ENCODE measurements at regions not wholly inside any gene's neighbourhood (a gene's known extent, or its start where the extent isn't known, plus 50 kb on each side); places are given as distances from the start of the nearest gene placed in this dataset.
A peak's percentile ranks its signal among the peaks of the same experiment; 100 is the strongest.

DNA sequence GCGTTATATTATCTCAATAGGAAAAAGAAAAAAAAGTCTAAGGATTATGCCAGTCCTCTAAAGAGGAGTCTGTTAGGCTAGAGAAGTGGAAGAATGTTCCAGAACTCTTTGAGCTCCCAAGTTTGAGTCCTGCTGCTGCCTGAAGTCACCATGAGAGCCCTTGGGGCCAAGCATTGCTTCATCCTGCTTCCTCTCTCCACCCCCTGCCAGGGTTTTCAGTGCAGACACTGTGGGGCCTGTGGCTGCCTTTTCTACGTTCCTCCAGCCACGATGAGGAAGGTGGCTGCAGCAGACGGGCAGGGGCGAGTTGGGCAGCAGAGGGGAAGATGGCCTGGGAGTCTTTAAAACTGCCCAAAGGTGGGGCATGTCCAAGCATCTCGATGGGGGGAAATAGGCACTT lies 214.4 kb upstream of the KCNG1 start:
- Histone ChIP-seq H2AK9ac (replicated peaks; ENCODE audit: low read depth, low read length, poor library complexity) (no peak overlapping the region), H2AFZ (replicated peaks; ENCODE audit: low read length, poor library complexity) (peak overlapping the region; percentile 35), H2BK15ac (ENCODE audit: low read depth, low read length) (no peak overlapping the region), H2BK5ac (ENCODE audit: low read depth, low read length, poor library complexity, severe bottlenecking) (no peak overlapping the region), H3K27ac (ENCODE audit: insufficient read depth, low read length) (no peak overlapping the region), H3K14ac (replicated peaks; ENCODE audit: low read depth, low read length) (no peak overlapping the region), H3K9me3 (ENCODE audit: control insufficient read depth, insufficient read depth, low read length) (peaks cover 11% of the 10 kb centered on the region), H3K27me3 (ENCODE audit: control insufficient read depth, insufficient read depth, low read length) (peaks cover 15% of the 10 kb centered on the region), H3K36me3 (ENCODE audit: control insufficient read depth, insufficient read depth, low read length) (no peaks in the 10 kb centered on the region), H2BK120ac (ENCODE audit: low read depth, low read length) (no peak overlapping the region), H4K5ac (ENCODE audit: low read depth, low read length) (no peak overlapping the region), H4K20me1 (ENCODE audit: insufficient read depth, low read length) (no peaks in the 10 kb centered on the region), H3K79me1 (ENCODE audit: low read depth in 1 of 2, low read length in 2 of 2) (no peaks in the 10 kb centered on the region), H3K9ac (ENCODE audit: low read depth, low read length) (no peak overlapping the region), H2AK5ac (ENCODE audit: low read depth, low read length) (no peak overlapping the region), H3K18ac (ENCODE audit: low read depth, low read length) (no peak overlapping the region), H3K4ac (ENCODE audit: low read depth, low read length) (no peak overlapping the region), H3K4me3 (ENCODE audit: insufficient read depth, low read depth, low read length) (no peak overlapping the region), H3K4me2 (ENCODE audit: low read depth, low read length) (no peak overlapping the region), H4K91ac (ENCODE audit: insufficient read depth, low read depth, low read length) (no peak overlapping the region), H2BK20ac (ENCODE audit: low read depth, low read length) (no peak overlapping the region), H3K23ac (ENCODE audit: low read depth, low read length) (no peak overlapping the region), H3K9me1 (ENCODE audit: insufficient read depth, low read length) (no peaks in the 10 kb centered on the region), H3K4me1 (ENCODE audit: control insufficient read depth, insufficient read depth, low read length) (peaks cover 5% of the 10 kb centered on the region; the same call in 1 of the 2 replicates), H3K56ac (ENCODE audit: extremely low read depth, insufficient read depth, low read length) (no peak overlapping the region), H4K8ac (ENCODE audit: low read depth in 2 of 2, low read length in 2 of 2) (peak overlapping the region in 1 of 2 experiments; percentile 41; a peak in 1 of 4 replicates)
- DNase-seq (peak; percentile 4), ATAC-seq (ENCODE audit: low read depth) (peak; percentile 44)
- in situ Hi-C loops (cut with MboI; ENCODE audit: low sequenced_read_pairs) (no loop called here), dilution Hi-C loops (cut with HindIII; ENCODE audit: low sequenced_read_pairs, unreplicated experiment) (no loop called here), intact Hi-C loops (cut with micrococcal nuclease) (loop anchor here (5.0 kb wide), 1 partner anchor 50 kb away; no protein-coding TSS in a partner anchor)
- POLR2A ChIA-PET (ENCODE audit: unreplicated experiment), result no interaction called here
- no TSS peak for BruUV-seq (replicated peaks)
- no CpG with 5 or more reads among the region's 6 CpGs for WGBS, 2 experiments (ENCODE audit: extremely low coverage in 2 of 2, insufficient read length in 1 of 2)
- TF ChIP-seq, protein P1, sequence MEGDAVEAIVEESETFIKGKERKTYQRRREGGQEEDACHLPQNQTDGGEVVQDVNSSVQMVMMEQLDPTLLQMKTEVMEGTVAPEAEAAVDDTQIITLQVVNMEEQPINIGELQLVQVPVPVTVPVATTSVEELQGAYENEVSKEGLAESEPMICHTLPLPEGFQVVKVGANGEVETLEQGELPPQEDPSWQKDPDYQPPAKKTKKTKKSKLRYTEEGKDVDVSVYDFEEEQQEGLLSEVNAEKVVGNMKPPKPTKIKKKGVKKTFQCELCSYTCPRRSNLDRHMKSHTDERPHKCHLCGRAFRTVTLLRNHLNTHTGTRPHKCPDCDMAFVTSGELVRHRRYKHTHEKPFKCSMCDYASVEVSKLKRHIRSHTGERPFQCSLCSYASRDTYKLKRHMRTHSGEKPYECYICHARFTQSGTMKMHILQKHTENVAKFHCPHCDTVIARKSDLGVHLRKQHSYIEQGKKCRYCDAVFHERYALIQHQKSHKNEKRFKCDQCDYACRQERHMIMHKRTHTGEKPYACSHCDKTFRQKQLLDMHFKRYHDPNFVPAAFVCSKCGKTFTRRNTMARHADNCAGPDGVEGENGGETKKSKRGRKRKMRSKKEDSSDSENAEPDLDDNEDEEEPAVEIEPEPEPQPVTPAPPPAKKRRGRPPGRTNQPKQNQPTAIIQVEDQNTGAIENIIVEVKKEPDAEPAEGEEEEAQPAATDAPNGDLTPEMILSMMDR (conservative IDR thresholded peaks at IDR 0.05; ENCODE audit: low read depth, low read length), result no peak
- TF ChIP-seq POLR2A (IDR thresholded peaks at IDR 0.05; ENCODE audit: low read depth, low read length) (no peak), NFE2L2 (IDR thresholded peaks at IDR 0.05; ENCODE audit: low read depth, low read length) (no peak), CEBPB (IDR thresholded peaks at IDR 0.05; ENCODE audit: low read depth, low read length) (peak; percentile 29; the same call in 1 of the 2 replicates), MAZ (IDR thresholded peaks at IDR 0.05; ENCODE audit: borderline replicate concordance, low read depth, low read length) (no peak)
- TF ChIP-seq, protein P2, sequence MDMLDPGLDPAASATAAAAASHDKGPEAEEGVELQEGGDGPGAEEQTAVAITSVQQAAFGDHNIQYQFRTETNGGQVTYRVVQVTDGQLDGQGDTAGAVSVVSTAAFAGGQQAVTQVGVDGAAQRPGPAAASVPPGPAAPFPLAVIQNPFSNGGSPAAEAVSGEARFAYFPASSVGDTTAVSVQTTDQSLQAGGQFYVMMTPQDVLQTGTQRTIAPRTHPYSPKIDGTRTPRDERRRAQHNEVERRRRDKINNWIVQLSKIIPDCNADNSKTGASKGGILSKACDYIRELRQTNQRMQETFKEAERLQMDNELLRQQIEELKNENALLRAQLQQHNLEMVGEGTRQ (IDR thresholded peaks at IDR 0.05; ENCODE audit: low read depth, low read length), result no peak
- CTCF ChIA-PET, result no interaction called here

All from IMR-90 (cell line).